Cerebellar nuclear complex (tissue), 1 donor: ENCODE measurements at regions not wholly inside any gene's neighbourhood (a gene's known extent, or its start where the extent isn't known, plus 50 kb on each side); places are given as distances from the start of the nearest gene placed in this dataset.
"Not testable (repeated sequence)": the region's sequence is repeated elsewhere in the genome, so short reads cannot be mapped to it uniquely, and the experiment has no call there.

Experiments used
- DNase-seq, 2 experiments: peaks; one replicate each; lab custom pipeline; 2025; lab: John Stamatoyannopoulos, UW

GRCh38 chr3:118675305-118675704 is 359.3 kb downstream of the IGSF11 start:
- DNase-seq: no peak

GRCh38 chr3:118678663-118679062 is 356.0 kb downstream of the IGSF11 start:
- DNase-seq: not testable (repeated sequence)

- DNase-seq: no peak
These were observed 351.7 kb downstream of the IGSF11 start for GRCh38 chr3:118682921-118683320.

- no peak for DNase-seq
These were observed 351.0 kb downstream of the IGSF11 start for GRCh38 chr3:118683636-118684035.

GRCh38 chr3:118688396-118688884 is 346.2 kb downstream of the IGSF11 start:
- no peak for DNase-seq

- no peak for DNase-seq
These were observed 342.2 kb downstream of the IGSF11 start for GRCh38 chr3:118692416-118692815.

- no peak for DNase-seq
These were observed 329.0 kb downstream of the IGSF11 start for GRCh38 chr3:118705487-118706219.

GRCh38 chr3:118707991-118708390 is 326.7 kb downstream of the IGSF11 start:
- no peak for DNase-seq

- no peak for DNase-seq
These were observed 324.1 kb downstream of the IGSF11 start for GRCh38 chr3:118710532-118710931.

GRCh38 chr3:118713502-118714207 is 321.0 kb downstream of the IGSF11 start:
- no peak for DNase-seq

- DNase-seq: no peak
These were observed 319.8 kb downstream of the IGSF11 start for GRCh38 chr3:118714800-118715199.

GRCh38 chr3:118729546-118729945 is 305.1 kb downstream of the IGSF11 start:
- no peak for DNase-seq

GRCh38 chr3:118734664-118735063 is 300.0 kb downstream of the IGSF11 start:
- DNase-seq: no peak

GRCh38 chr3:118736107-118736506 is 298.5 kb downstream of the IGSF11 start:
- DNase-seq: no peak

- no peak for DNase-seq
These were observed 293.8 kb downstream of the IGSF11 start for GRCh38 chr3:118740722-118741290.

- no peak for DNase-seq
These were observed 291.9 kb downstream of the IGSF11 start for GRCh38 chr3:118742760-118743159.

GRCh38 chr3:118744186-118744585 is 290.5 kb downstream of the IGSF11 start:
- no peak for DNase-seq

- DNase-seq: no peak
These were observed 280.0 kb downstream of the IGSF11 start for GRCh38 chr3:118754406-118755252.

GRCh38 chr3:118755253-118755801 is 279.3 kb downstream of the IGSF11 start:
- no peak for DNase-seq

- no peak for DNase-seq
These were observed 273.9 kb downstream of the IGSF11 start for GRCh38 chr3:118760585-118761290.

GRCh38 chr3:118761291-118761606 is 273.4 kb downstream of the IGSF11 start:
- DNase-seq: no peak
